Renal pelvis (tissue), 1 donor: ENCODE measurements at regions not wholly inside any gene's neighbourhood (a gene's known extent, or its start where the extent isn't known, plus 50 kb on each side); places are given as distances from the start of the nearest gene placed in this dataset.

Source experiments
- DNase-seq: peaks from one replicate; pipeline ENCODE4 v3.0.0-alpha.2; 2013

DNA sequence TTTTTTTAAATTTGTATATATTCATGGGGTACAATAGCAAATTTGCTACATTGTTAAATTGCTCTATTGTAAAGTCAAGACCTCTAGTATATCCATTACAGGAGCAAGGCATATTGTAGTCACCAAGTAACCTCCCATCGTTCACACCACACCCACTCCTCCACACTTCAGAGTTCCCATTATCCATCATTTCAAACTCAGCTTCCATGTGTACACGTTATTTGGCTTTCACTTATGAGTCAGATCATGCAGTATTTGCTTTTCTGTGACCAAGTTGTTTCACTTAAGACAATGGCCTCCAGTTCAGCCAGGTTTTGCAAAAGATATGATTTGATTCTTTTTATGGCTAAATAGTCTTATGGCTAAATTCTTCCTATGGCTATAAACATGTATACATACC is 2614.2 kb downstream of the PCDH7 start:
- DNase-seq: no peak

DNA sequence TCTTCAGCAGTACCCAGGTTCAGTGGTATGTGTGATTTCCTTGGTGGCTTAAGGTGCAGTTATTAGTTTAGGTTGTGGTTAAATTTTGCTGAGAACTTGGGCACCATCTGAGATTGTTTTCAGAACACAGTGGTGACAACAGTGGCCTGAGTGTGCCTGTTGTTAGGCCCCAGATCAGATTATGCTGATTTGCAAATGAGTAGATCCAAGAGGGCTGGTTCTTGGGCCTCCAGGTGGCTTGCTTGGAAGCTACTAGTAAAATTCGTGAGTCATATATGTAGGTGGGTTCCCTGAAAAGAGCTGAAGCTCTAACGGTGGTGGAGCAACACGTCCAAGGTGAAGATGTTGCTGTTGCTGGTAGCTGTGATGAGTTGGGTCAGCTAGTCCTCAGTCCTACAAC is 2619.6 kb downstream of the PCDH7 start:
- no peak for DNase-seq

DNA sequence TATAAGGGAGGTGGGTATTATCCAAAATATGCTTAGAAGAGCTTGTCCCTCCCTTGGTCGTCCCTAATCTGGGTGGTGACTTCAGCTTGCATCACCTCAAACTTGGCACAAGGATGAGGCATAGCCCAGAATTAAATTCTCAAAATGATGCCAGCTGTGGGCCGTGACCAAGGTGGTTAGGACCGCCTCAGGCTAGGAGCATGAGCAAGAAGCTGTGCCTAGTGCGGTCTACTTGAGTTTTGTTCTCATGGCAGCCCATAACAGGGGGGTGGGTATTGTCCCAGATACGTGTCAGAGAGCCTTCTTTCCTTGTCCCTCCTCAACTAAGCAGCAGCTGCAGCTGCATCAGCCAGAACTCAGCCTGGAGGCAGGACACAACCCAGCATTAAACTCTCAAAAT is 2620.0 kb downstream of the PCDH7 start:
- no peak for DNase-seq

DNA sequence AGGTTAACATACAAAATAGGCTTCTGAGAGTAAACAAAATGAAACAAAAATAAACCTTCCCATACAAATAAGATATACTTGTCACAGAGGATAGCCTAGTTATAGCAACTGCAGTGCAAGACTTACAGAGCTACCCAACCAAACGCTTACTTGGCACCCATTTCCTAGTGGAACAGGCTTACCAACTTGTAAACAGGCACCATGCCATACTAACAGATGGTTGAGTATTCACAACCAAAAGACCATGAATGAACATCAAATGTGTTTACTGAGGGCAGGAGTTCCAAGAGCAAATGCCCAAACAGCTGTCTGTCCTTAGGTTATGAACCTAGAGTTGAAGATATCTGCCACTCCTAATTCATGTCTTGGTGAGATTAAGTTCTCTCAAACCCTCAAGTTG is 2629.2 kb downstream of the PCDH7 start:
- no peak for DNase-seq

DNA sequence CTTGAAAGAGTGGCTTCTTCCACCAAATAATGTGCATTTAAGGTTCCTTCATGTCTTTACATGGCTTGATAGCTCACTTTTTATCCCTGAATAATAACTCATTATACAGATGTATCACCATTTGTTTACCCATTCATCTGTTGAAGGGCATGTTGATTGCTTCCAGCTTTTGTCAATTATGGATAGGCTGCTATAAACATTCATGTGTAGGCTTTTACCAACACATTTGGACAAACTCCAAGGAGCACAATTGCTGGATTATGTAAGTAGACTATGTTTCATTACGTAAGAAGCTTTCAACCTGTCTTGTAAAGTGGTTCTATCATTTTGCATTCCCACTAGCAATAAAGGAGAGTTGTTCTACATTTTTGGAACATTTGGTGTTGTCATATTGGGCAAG is 2637.0 kb downstream of the PCDH7 start:
- DNase-seq: no peak

DNA sequence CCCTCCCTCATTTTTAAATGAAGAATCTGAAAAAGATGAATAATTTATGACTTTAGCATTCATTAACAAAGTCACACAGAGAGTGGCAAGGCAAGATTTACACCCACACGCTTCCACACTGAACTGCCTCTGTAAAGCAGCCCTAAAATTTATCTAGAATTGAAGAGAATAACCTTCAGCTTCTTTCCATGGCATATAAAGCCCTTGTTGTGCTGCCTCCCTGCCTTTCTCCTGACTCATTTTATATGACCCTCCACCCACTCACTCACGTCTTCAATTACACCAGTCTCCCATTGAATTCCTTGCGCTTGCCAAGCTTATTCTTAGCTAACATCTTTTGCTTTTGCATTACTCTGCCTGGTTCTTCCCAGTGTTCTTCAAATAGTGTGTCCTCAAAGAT is 2649.3 kb downstream of the PCDH7 start:
- DNase-seq: no peak

DNA sequence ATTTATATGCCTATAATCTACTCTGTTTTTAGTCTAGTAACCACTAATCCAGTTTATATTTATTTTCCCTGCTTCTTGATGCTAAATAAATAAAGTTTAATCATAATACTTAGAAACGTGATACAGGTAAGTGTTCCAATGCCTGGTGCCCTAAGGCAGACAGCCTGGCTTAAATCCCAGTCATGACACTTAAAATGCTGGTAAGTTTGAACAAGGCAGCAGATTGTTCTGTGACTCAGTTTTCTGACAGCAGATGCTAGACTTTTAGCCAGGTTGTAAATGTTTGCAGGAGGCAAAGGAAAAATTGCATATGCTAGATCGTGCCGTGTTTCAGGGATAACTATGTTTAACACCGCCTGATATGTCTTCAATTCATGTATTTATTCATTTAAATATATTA is 2661.6 kb downstream of the PCDH7 start:
- DNase-seq: no peak

DNA sequence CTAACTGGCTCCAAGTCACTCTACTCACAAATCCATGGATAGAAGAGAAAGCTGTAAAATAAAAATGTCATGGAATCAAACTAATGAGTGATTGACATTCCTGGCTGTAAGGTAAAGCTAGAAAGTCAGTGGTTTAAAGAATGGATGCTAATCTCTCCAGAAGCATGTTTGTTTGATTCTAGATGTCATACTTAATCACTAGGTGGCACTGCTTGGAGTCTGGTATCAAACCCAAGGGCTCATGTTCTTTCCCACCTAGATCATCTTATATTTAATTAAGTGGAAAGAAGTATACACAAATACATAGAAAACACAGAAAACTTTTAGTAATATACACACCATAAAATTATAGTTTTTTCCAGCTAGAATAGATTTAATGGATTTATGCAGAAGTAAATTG is 2666.6 kb downstream of the PCDH7 start:
- DNase-seq: no peak

DNA sequence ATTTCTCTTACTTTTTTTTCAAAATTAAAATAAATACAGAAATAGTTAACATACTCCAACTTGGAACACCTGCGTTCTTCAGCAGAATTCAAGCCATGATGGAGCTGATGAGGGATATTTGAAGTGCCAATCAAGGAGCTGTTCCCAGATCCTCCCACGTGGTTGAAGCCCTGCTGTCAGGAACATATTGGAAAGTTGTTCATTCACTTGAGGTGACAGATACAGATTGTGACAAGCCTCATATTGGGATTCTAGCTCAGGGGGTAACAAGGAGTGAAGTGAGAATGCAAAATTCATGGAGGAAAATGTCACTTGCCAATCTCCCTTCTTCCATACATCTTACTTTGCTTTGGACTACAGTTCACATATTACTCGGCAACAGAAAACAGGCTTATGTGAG is 2670.8 kb downstream of the PCDH7 start:
- no peak for DNase-seq

DNA sequence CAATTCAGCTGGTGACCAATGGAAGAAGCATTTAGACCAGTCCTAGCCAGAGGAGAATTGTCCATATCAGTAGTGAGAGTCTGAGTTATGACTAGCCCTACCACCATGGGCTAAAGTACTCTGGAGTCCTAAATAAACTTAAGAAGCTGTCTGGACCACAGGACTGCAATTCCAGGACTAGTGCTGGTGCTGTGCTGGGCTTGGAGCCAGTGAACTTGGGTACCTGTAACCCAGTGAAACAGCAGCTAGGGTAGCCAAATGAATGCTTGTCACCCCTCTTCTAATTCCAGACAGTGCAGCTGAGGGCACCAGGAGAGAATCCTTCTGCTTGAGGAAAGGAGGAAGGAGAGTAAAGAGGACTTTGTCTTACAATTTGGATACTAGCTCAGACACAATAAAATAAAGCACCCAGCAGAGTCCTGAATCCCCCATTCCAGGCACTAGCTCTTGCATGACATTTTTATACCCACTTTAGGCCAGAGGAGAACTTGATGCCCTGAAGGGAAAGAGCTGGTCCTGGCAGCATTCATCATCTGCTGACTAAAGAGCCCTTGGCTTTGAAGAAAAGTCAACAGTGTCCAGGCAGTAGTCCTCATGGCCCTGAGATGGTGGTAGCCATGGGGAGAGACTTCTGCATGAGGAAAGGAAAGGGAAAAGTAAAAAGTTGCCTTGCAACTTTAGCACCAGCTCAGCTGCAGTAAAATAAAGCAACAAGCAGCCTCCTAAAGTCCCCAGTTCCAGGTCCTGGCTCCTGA is 2675.7 kb downstream of the PCDH7 start:
- no peak for DNase-seq

DNA sequence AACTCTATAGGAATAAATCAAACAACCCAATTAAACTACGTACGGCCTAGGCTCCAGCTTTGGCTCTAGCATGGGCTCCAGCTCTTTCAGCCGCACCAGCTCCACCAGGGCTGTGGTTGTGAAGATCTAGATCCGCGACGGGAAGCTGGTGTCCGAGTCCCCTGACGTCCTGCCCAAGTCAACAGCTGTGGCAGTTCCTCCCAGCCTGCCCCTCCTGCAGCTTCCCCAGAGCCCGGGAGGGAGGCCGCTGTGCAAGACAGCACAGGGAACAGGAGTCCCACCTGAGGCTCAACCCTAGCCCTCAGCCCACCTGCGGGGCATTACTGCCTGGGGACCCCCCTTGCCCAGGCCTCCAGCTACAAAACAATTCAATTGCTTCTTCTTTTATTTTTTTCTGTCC is 2680.3 kb downstream of the PCDH7 start:
- no peak for DNase-seq

DNA sequence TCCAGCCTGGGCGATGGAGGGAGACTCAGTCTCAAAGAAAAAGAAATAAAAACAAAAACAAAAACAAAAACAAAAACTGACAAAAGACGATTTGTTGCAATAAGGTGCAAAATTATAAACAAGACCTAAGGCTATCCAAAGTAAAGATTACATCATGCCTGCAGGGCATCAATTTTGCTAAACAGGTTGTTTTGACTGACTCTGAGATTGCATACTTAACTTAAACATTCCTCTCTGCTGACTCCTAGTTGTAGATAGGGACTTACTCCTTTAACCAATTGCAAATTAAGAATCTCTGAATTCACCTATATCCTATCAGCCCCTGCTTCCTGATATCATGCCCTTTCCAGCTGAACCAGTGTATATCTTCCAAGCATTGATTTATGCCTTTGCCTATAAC is 2687.3 kb downstream of the PCDH7 start:
- no peak for DNase-seq

DNA sequence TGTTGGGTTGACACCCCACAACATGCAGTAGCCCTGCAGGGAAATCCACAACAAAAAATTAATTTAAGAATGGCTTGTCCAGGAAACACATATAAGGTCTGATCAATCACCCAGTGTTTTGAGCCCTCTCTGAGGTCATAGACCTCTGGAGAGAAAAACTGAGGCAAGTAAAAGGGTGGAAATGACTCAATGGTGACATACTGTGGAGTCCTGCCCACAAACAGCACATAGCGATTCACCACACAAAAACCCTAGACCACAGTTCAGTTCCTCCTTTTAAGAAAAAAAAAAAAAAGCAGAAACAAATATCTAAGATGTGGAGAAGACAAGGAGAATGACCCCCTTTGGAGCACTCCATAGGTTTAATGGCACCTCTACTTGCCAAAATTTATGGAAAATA is 2691.0 kb downstream of the PCDH7 start:
- DNase-seq: no peak

DNA sequence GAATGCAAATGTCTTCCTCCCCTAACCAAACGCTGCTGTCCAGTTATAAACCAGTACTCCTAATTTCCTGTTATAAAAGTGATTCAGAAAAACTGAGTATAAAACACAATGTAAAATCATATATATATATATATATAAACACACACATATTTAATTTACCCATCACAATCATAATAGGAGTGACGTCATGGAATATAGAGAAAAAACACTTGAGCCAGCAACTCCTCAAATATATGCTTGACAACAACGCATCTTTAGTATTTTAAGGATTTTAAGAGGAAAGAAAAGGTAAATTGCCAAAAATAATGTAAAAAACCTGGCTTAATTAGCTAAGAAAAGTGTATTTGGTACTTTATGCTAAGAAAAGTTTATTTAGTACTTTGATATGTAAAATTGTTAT is 2701.7 kb downstream of the PCDH7 start:
- DNase-seq: no peak

DNA sequence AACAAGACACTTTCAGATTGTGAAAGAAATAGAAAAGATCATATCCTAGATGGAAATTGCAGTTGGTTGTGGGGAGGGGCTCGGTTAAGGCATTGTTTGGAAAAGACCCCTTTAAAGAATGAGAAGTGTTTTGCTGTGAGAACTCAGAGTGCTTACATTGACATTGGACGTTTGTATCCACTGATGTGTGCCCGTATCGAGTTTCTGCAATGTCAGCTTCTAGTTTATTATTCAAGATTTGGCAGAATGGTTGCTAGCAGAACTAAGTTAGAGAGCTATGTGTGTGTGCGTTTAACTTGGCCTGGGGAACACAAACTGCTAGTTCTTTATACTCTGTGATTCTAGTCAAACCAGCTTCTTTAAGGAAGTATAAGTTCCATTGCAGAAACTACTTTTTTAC is 2702.5 kb downstream of the PCDH7 start:
- peak; percentile 17 for DNase-seq

DNA sequence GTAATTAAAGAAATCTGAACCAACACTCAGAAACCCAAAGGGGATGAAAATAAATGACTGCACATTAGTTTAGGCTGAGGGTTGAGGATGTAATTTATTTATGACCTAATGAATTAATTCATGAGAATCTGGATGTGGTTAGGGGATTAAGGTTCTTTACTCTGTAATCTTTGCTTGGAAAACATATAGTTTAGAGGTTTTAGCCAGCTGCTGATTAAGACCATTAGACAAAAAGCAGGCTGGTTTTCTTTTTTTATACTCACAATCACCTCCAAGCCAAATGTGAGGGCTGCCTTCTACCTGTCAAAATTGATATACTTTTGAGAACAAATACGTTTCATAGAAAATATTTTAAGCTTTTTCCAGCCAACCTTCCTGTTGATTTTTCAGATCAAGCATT is 2705.8 kb downstream of the PCDH7 start:
- DNase-seq: no peak

DNA sequence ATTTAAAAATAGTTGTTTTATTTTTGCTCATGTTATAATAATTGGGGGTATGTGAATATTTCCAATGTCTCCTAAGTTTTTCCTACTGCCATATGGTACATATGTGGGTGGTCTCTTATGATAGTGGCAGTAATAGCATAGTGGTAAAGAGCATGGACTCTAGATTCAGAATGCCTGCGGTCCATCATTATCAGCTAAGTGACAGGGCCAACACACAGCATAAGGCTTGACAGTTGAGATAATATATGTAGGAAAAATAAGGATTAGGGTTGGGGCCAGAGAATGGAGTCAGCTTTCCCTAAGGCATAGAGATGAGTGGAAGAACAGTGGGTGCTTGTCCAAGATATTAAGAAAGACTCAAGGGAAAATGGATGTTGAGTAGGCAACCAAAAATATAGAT is 2707.5 kb downstream of the PCDH7 start:
- no peak for DNase-seq

DNA sequence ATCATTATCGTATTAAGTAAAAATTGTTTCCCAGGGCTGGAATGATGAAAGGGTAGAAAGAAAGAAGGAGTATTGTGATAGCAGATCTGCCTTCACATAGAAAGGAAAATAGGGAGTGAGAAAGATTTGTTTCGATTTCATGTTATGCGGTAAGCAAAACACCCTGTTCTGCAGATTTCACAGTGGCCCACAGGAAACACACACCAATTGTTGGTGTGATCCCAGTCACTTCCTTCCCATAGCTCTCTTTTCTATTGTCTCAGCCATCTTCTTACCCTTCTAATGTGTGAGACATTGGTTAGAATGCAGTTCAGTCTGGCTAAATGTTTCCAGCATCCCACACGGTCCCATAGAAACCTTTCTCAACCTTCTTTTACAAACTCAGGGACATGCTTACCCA is 2709.8 kb downstream of the PCDH7 start:
- DNase-seq: no peak

DNA sequence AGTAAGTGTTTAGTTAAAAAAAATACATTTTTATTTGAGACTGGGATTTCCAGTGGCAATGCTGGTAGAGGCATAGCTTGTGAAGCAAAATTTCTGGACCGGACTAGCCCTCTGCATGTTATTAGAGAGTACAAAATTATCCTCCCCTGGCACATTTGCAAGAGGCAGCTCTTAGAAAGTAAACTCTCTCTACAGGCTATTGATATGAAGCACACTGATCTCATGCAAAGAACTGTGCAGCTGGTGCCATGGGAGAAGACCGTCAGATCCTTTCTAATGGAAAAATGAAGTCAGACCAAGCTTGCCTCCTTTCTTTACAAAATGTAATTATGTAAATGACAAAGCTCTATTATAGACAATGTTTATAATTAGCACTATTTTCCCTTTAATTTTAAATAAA is 2717.2 kb downstream of the PCDH7 start:
- DNase-seq: no peak

DNA sequence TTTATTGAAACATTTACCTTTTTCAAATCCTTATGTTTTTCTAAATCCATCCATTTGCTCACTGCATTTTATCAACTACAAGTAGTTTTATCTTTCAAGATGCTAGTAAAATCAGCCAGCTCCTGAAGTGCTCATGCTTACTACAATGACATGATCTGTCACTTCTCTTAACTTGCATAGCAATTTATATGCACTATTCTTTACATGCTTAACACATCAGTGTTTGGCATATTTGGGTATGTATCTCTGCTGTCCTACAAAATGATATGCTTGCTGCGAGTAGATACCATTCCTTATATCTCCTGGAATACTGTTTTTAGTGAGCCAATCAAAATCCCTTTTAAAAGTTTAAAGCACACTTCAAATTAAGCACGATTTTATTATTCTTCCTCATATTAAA is 2726.8 kb downstream of the PCDH7 start:
- no peak for DNase-seq

DNA sequence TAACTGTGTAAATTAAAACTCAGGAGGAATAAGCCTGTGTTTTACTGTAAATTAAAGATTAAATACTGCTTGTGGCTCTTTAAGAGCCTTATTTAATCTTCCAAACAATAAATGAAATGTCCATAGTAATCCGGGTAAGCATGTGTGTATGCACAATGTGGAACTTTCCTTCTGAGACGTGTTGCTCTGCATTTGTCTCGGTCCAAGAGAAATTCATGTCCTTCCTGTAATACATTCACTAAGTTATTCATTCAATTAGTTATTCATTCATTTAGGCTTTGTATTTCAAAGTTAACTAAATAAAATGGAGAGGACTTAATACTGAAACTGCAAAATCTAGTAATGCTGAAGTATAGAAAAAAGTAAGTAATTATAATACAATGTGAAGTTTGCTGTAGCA is 2728.8 kb downstream of the PCDH7 start:
- DNase-seq: no peak

DNA sequence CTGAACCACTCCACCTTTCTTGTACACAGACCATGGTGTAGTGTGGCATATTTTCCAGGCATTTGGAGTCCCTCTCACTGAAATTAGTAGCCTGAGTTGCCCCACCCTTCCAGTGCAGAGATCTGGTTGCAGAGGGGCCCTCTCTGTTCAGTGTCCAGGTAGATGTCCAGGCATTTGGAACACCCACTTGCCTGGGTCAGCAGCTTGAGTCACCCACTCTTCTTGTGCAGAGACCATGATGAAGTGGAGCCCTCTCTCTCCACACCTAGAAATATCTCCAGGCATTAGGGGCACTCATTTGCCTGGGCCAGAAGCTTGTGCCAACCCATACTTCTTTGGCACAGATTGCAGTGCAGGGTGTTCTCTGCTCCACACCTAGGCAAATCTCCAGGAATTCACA is 2733.3 kb downstream of the PCDH7 start:
- no peak for DNase-seq

DNA sequence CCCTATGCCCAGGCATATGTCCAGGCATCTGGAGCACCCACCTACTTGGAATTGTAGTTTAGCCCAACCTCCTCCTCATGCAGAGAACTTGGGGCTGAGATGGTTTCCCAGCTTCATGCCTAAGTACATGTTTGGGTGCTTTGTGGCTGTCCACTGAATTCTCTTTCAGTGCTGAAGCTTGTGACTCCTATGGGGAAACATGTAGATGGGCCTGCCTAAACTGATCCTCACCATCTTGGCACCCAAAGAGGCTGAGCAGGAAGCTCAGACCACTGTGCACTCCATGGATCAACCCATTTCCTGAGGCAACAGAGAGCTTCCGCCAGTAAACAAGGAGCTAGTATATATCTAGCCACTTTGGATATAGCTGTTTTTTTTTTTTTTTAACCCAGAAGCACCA is 2733.7 kb downstream of the PCDH7 start:
- no peak for DNase-seq

DNA sequence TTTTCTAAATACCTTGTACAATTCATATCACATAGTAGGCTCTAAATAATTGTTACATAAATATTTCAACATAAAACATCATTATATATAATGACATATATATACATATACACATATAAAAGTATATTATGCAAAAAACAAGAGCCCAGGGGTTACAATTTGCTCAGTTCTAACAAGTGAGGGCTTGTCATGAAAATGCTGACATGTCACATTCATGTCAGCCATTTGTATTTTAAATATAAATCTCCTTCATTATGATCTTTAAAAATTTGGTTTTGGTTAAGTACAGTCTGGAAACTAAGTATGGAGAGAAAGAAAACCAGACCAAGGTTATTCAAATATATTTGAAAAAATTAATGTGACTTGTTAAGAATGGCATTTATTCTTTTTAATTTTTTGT is 2745.4 kb downstream of the PCDH7 start:
- DNase-seq: no peak

DNA sequence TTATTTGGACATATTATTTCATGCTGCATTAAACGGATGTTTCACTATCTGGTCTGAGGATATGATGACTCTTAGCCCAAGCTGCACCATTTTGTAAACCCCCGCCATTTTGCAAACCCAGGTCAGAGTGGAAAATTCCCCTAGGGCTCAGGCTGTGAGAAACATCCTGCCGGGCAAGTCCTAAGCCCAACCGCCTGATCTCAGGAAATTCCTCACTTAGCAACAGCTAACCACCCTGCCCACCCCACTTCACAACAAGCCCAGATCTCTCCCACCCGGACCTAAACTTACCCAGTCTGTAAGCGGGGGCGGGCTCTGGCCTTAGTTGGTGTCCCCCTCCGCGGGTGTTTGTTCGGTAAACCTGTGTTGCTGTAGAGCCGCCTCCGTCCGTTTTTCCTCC is 2747.1 kb downstream of the PCDH7 start:
- no peak for DNase-seq
